ENCODE measurements at regions not wholly inside any gene's neighbourhood (a gene's known extent, or its start where the extent isn't known, plus 50 kb on each side); places are given as distances from the start of the nearest gene placed in this dataset.

- no peaks in the 10 kb centered on the region for H3K9me3 Mint-ChIP-seq
- no peak for DNase-seq (ENCODE audit: low spot score in 2 of 2, unreplicated experiment in 2 of 2)
- peaks cover 9% of the 10 kb centered on the region for H3K36me3 Mint-ChIP-seq
- H3K27ac Mint-ChIP-seq, result no peak overlapping the region
- peaks cover 6% of the 10 kb centered on the region for H3K4me1 Mint-ChIP-seq
- TF ChIP-seq, protein P1, sequence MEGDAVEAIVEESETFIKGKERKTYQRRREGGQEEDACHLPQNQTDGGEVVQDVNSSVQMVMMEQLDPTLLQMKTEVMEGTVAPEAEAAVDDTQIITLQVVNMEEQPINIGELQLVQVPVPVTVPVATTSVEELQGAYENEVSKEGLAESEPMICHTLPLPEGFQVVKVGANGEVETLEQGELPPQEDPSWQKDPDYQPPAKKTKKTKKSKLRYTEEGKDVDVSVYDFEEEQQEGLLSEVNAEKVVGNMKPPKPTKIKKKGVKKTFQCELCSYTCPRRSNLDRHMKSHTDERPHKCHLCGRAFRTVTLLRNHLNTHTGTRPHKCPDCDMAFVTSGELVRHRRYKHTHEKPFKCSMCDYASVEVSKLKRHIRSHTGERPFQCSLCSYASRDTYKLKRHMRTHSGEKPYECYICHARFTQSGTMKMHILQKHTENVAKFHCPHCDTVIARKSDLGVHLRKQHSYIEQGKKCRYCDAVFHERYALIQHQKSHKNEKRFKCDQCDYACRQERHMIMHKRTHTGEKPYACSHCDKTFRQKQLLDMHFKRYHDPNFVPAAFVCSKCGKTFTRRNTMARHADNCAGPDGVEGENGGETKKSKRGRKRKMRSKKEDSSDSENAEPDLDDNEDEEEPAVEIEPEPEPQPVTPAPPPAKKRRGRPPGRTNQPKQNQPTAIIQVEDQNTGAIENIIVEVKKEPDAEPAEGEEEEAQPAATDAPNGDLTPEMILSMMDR (IDR thresholded peaks at IDR 0.05; ENCODE audit: unreplicated experiment), result no peak
- no peak overlapping the region for H3K4me3 Mint-ChIP-seq
- no peaks in the 10 kb centered on the region for H3K27me3 Mint-ChIP-seq (ENCODE audit: low read depth)
These were observed 108.2 kb downstream of the HAUS1 start for GRCh38 chr18:46212398-46212797.

DNA sequence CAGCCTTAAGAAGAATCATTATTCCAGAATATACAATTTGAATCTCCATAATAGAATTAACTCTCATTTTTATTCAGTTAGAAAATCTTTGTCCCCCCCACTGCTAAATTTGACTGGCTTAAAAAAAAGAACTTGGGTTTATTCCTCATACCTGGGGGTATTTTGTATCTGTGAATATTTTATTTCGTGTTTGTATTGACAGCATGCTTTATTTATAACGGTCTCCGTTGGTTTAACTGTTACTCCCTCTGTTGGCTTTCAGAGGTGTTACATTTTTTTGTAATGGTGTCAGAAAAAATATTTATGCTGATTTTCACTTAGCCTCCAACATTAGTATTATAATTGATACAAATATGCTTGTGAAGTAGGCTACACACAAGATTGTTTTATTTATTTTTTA is 109.1 kb downstream of the HAUS1 start:
- no peaks in the 10 kb centered on the region for H3K9me3 Mint-ChIP-seq
- peaks cover 6% of the 10 kb centered on the region for H3K4me1 Mint-ChIP-seq
- TF ChIP-seq, protein P1 (IDR thresholded peaks at IDR 0.05; ENCODE audit: unreplicated experiment), result peak; percentile 34
- H3K4me3 Mint-ChIP-seq, result no peak overlapping the region
- DNase-seq (ENCODE audit: low spot score in 2 of 2, unreplicated experiment in 2 of 2), result no peak
- peaks cover 12% of the 10 kb centered on the region for H3K36me3 Mint-ChIP-seq
- no peak overlapping the region for H3K27ac Mint-ChIP-seq
- no peaks in the 10 kb centered on the region for H3K27me3 Mint-ChIP-seq (ENCODE audit: low read depth)

DNA sequence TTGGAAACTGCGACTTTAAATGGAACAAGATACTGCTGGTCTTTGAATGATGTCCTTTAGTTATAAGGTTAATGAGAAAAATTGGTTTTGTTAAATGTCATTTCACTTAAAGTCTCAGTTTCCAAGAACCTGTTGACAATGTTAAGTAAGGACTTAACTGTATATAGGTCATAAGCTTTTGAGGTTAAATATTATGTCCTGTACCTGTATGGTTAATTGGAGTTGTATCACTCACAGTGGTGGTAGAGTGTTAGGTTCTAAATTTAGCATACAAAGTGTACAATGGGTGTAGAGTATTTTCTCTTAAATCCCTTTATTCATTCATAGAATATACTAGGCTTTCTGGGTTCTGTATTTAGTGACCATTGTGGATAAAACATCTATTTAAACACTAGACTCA is 110.2 kb downstream of the HAUS1 start:
- Mint-ChIP-seq H3K4me1 (peaks cover 6% of the 10 kb centered on the region), H3K27ac (no peak overlapping the region), H3K36me3 (peaks cover 14% of the 10 kb centered on the region), H3K4me3 (no peak overlapping the region), H3K9me3 (no peaks in the 10 kb centered on the region), H3K27me3 (ENCODE audit: low read depth) (no peaks in the 10 kb centered on the region)
- DNase-seq (ENCODE audit: low spot score in 2 of 2, unreplicated experiment in 2 of 2), result no peak
- TF ChIP-seq, protein P1 (IDR thresholded peaks at IDR 0.05; ENCODE audit: unreplicated experiment), result no peak

GRCh38 chr18:46215902-46216723 is 111.9 kb downstream of the HAUS1 start:
- Mint-ChIP-seq H3K4me1 (peaks cover 6% of the 10 kb centered on the region), H3K27me3 (ENCODE audit: low read depth) (no peaks in the 10 kb centered on the region)
- TF ChIP-seq, protein P1 (IDR thresholded peaks at IDR 0.05; ENCODE audit: unreplicated experiment), result no peak

DNA sequence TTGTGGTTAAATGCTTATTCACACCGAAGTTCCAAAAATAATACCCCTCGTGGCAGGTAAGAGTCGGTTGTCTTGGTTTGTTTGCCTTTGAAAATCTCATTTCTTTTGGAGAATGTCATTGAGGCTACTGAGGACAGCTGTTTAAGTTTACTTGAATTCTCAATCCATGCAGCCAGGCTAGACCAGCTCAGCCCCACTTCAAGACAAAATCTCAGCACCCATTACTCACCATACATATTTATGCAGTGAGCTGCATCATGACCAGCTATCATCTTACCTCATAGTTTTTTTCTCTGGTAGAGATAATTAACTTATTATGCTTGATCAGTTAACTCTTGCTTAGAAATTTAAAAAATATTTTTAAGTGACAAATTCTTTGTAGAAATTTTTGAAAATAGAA is 115.9 kb downstream of the HAUS1 start:
- peaks cover 20% of the 10 kb centered on the region for H3K36me3 Mint-ChIP-seq
- H3K4me3 Mint-ChIP-seq, result no peak overlapping the region
- no peak overlapping the region for H3K27ac Mint-ChIP-seq
- no peaks in the 10 kb centered on the region for H3K27me3 Mint-ChIP-seq (ENCODE audit: low read depth)
- TF ChIP-seq, protein P1 (IDR thresholded peaks at IDR 0.05; ENCODE audit: unreplicated experiment), result no peak
- H3K4me1 Mint-ChIP-seq, result peaks cover 12% of the 10 kb centered on the region
- H3K9me3 Mint-ChIP-seq, result no peaks in the 10 kb centered on the region
- DNase-seq (ENCODE audit: low spot score in 2 of 2, unreplicated experiment in 2 of 2), result no peak

More at GRCh38 chr18:46215902-46216723, 111.9 kb downstream of the HAUS1 start:
- H3K4me3 Mint-ChIP-seq, result no peak overlapping the region
- H3K36me3 Mint-ChIP-seq, result peaks cover 20% of the 10 kb centered on the region
- DNase-seq (ENCODE audit: low spot score in 2 of 2, unreplicated experiment in 2 of 2), result no peak
- H3K9me3 Mint-ChIP-seq, result no peaks in the 10 kb centered on the region
- H3K27ac Mint-ChIP-seq, result no peak overlapping the region
